ENCODE measurements at regions not wholly inside any gene's neighbourhood (a gene's known extent, or its start where the extent isn't known, plus 50 kb on each side); places are given as distances from the start of the nearest gene placed in this dataset.

DNA sequence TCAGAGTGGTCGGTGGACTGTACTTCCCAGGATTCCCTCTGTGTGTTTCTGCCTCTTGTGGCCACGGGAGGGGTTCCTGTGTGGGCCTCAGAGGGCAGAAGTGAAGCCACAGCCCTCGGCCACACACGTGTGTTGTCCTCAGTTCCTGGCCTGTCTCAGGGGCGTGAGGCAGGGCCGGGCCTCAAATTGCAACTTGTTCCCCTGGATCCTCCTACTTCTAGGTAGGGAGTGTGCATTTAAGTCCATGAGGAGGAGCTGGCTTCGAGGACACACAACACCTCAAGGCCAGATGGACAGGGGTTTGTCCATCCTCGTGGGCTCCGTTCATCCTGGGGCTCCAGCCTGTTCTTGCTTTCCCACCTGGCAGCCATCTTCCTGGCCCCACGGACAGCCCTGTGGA lies 573.0 kb downstream of the TBC1D22A start:
- no peaks in the 10 kb centered on the region for H3K36me3 ChIP-seq (ENCODE audit: low read length)
- H3F3A ChIP-seq (ENCODE audit: insufficient read depth) = no peaks in the 10 kb centered on the region
- H3K9me3 ChIP-seq (ENCODE audit: insufficient read depth, low read length) = no peaks in the 10 kb centered on the region
- H3K4me2 ChIP-seq (ENCODE audit: low read depth, low read length, poor library complexity, severe bottlenecking) = no peak overlapping the region
- H2AFZ ChIP-seq (ENCODE audit: low read depth, low read length, severe bottlenecking) = no peak overlapping the region
- no peaks in the 10 kb centered on the region for H3K79me2 ChIP-seq (ENCODE audit: insufficient read depth, low read length)
- no peak overlapping the region for H3K9ac ChIP-seq (ENCODE audit: low read length)
- H3K9me2 ChIP-seq (replicated peaks; ENCODE audit: insufficient read depth, low read length) = no peaks in the 10 kb centered on the region
- TF ChIP-seq CTCF (IDR thresholded peaks at IDR 0.05; ENCODE audit: insufficient read depth, low read length, poor library complexity, severe bottlenecking) (no peak), EZH2phosphoT487 (conservative IDR thresholded peaks at IDR 0.05; ENCODE audit: low read length) (no peak)
- H3K27ac ChIP-seq (ENCODE audit: low read depth, low read length) = no peak overlapping the region
- no peaks in the 10 kb centered on the region for H3K27me3 ChIP-seq (ENCODE audit: low read length)
- H3K4me3 ChIP-seq (ENCODE audit: insufficient read depth, low read length, poor library complexity, severe bottlenecking) = no peak overlapping the region
- no peaks in the 10 kb centered on the region for H4K20me1 ChIP-seq (ENCODE audit: low read depth, low read length)

DNA sequence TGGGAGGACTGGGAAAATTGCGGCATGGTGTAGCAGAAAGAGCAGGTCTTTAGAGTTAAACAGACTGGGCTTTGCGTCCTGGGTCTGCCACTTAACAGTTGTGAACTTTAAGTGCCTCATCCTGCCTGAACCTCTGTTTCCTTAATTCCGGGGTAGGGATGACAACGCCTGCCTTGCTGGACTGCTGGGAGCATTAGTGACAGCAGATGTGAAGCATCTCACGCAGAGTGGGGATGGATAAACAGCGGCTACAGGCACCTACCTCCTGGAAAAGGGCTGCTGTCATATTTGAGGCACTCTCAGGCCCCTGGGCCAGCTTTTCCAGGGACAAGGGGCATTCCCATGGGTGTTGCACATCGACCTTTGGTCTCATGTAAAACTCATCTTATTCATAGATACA lies 572.2 kb downstream of the TBC1D22A start:
- H3F3A ChIP-seq (ENCODE audit: insufficient read depth) = no peaks in the 10 kb centered on the region
- H3K4me3 ChIP-seq (ENCODE audit: insufficient read depth, low read length, poor library complexity, severe bottlenecking) = no peak overlapping the region
- H2AFZ ChIP-seq (ENCODE audit: low read depth, low read length, severe bottlenecking) = no peak overlapping the region
- TF ChIP-seq CTCF (IDR thresholded peaks at IDR 0.05; ENCODE audit: insufficient read depth, low read length, poor library complexity, severe bottlenecking) (no peak), EZH2phosphoT487 (conservative IDR thresholded peaks at IDR 0.05; ENCODE audit: low read length) (no peak)
- no peak overlapping the region for H3K4me2 ChIP-seq (ENCODE audit: low read depth, low read length, poor library complexity, severe bottlenecking)
- H3K27ac ChIP-seq (ENCODE audit: low read depth, low read length) = no peak overlapping the region
- H3K79me2 ChIP-seq (ENCODE audit: insufficient read depth, low read length) = no peaks in the 10 kb centered on the region
- H3K27me3 ChIP-seq (ENCODE audit: low read length) = no peaks in the 10 kb centered on the region
- no peaks in the 10 kb centered on the region for H3K9me2 ChIP-seq (replicated peaks; ENCODE audit: insufficient read depth, low read length)
- no peak overlapping the region for H3K9ac ChIP-seq (ENCODE audit: low read length)
- H4K20me1 ChIP-seq (ENCODE audit: low read depth, low read length) = no peaks in the 10 kb centered on the region
- no peaks in the 10 kb centered on the region for H3K36me3 ChIP-seq (ENCODE audit: low read length)
- H3K9me3 ChIP-seq (ENCODE audit: insufficient read depth, low read length) = no peaks in the 10 kb centered on the region

DNA sequence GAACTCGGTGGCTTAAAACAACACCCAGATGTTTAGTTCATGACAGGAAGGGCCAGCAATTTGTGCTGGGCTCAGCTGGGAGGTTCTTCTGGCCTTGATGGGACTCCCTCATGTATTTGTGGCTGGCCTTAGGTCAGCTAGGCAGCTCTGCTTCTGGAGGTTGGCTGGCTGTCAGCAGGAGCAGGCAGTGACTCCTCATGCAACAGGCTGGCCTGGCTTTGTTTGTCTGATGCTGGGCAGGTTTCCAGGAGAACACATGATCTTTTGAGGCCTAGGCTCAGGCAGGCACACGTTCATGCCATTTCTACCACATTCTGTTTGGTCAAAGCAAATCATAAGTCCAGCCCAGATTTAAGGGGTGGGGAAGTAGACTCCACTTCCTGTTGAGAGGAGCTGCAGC lies 571.2 kb downstream of the TBC1D22A start:
- H3K9me2 ChIP-seq (replicated peaks; ENCODE audit: insufficient read depth, low read length) = no peaks in the 10 kb centered on the region
- no peak overlapping the region for H2AFZ ChIP-seq (ENCODE audit: low read depth, low read length, severe bottlenecking)
- no peak overlapping the region for H3K4me3 ChIP-seq (ENCODE audit: insufficient read depth, low read length, poor library complexity, severe bottlenecking)
- TF ChIP-seq CTCF (IDR thresholded peaks at IDR 0.05; ENCODE audit: insufficient read depth, low read length, poor library complexity, severe bottlenecking) (no peak), EZH2phosphoT487 (conservative IDR thresholded peaks at IDR 0.05; ENCODE audit: low read length) (no peak)
- no peak overlapping the region for H3K4me2 ChIP-seq (ENCODE audit: low read depth, low read length, poor library complexity, severe bottlenecking)
- no peaks in the 10 kb centered on the region for H4K20me1 ChIP-seq (ENCODE audit: low read depth, low read length)
- no peaks in the 10 kb centered on the region for H3K36me3 ChIP-seq (ENCODE audit: low read length)
- no peaks in the 10 kb centered on the region for H3K9me3 ChIP-seq (ENCODE audit: insufficient read depth, low read length)
- H3F3A ChIP-seq (ENCODE audit: insufficient read depth) = no peaks in the 10 kb centered on the region
- no peaks in the 10 kb centered on the region for H3K27me3 ChIP-seq (ENCODE audit: low read length)
- no peak overlapping the region for H3K27ac ChIP-seq (ENCODE audit: low read depth, low read length)
- no peak overlapping the region for H3K9ac ChIP-seq (ENCODE audit: low read length)
- no peaks in the 10 kb centered on the region for H3K79me2 ChIP-seq (ENCODE audit: insufficient read depth, low read length)
